ENCODE measurements at regions not wholly inside any gene's neighbourhood (a gene's known extent, or its start where the extent isn't known, plus 50 kb on each side); places are given as distances from the start of the nearest gene placed in this dataset.

GRCh38 chr2:82795446-82795845 lies 1663.6 kb downstream of the SUCLG1 start:
- TF ChIP-seq, protein P1, sequence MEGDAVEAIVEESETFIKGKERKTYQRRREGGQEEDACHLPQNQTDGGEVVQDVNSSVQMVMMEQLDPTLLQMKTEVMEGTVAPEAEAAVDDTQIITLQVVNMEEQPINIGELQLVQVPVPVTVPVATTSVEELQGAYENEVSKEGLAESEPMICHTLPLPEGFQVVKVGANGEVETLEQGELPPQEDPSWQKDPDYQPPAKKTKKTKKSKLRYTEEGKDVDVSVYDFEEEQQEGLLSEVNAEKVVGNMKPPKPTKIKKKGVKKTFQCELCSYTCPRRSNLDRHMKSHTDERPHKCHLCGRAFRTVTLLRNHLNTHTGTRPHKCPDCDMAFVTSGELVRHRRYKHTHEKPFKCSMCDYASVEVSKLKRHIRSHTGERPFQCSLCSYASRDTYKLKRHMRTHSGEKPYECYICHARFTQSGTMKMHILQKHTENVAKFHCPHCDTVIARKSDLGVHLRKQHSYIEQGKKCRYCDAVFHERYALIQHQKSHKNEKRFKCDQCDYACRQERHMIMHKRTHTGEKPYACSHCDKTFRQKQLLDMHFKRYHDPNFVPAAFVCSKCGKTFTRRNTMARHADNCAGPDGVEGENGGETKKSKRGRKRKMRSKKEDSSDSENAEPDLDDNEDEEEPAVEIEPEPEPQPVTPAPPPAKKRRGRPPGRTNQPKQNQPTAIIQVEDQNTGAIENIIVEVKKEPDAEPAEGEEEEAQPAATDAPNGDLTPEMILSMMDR (IDR thresholded peaks at IDR 0.05) = no peak
- 68 to 70% methylated on average over 3 of the region's 3 CpGs for whole genome bisulfite sequencing, 2 donors
- Histone ChIP-seq H3K4me1 (no peaks in the 10 kb centered on the region), H3K36me3 (no peaks in the 10 kb centered on the region), H3K27me3 (no peaks in the 10 kb centered on the region), H3K9me3 (no peaks in the 10 kb centered on the region), H3K4me3 (no peak overlapping the region), H3K27ac (no peak overlapping the region)
- intact Hi-C loops (cut with DNase I) = no loop called here
- DNase-seq (no peak), ATAC-seq (no peak), FAIRE-seq (no peak)

DNA sequence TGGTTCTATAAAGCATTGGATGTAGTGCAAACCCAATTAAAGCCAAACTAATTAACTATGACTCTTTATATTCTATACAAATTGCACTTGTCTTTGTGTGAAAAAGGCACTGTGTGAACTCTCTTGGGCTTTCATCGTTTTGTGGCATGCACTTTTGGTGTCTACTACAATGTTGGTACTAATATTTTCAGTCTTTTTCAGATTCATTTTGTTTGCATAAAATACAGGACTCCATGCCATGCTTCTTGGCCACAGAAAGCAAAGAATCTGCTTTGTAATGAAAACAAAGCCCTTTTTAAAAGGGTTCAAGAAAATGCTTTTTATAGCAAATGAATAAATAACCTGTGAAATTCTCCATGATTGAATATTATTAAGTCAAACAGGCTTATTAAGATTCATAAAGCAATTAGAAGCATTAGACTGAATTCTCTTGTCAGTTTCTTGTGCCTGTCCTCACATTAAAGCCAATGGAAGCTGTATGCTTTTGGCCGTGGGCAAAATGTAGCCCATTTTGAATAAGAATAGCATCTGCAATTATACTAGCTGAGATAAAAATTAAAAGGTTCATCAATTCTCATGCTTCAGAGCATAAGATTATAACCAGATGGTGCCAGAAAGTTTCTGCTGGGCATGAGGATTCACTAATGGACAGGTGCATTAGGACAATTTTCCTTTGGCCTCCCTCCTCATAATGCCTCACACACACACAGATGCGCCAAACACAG lies 1665.2 kb downstream of the SUCLG1 start:
- FAIRE-seq (no peak), DNase-seq (no peak), ATAC-seq (no peak)
- Histone ChIP-seq H3K4me1 (no peaks in the 10 kb centered on the region), H3K4me3 (no peak overlapping the region), H3K27me3 (no peaks in the 10 kb centered on the region), H3K27ac (no peak overlapping the region), H3K9me3 (no peaks in the 10 kb centered on the region), H3K36me3 (no peaks in the 10 kb centered on the region)
- TF ChIP-seq, protein P1 (IDR thresholded peaks at IDR 0.05) = no peak
- intact Hi-C loops (cut with DNase I) = no loop called here
- 76% methylated on average over 3 of the region's 3 CpGs for WGBS, 2 donors

GRCh38 chr2:82792316-82792715 lies 1666.8 kb downstream of the SUCLG1 start:
- intact Hi-C loops (cut with DNase I) = no loop called here
- H3K27ac ChIP-seq = no peak overlapping the region
- 78 to 85% methylated on average over 5 of the region's 5 CpGs for WGBS, 2 donors
- H3K4me1 ChIP-seq = no peaks in the 10 kb centered on the region
- no peaks in the 10 kb centered on the region for H3K36me3 ChIP-seq
- TF ChIP-seq, protein P1 (IDR thresholded peaks at IDR 0.05) = no peak
- H3K4me3 ChIP-seq = no peak overlapping the region
- no peaks in the 10 kb centered on the region for H3K9me3 ChIP-seq
- ATAC-seq (no peak), DNase-seq (no peak), FAIRE-seq (no peak)
- H3K27me3 ChIP-seq = no peaks in the 10 kb centered on the region

DNA sequence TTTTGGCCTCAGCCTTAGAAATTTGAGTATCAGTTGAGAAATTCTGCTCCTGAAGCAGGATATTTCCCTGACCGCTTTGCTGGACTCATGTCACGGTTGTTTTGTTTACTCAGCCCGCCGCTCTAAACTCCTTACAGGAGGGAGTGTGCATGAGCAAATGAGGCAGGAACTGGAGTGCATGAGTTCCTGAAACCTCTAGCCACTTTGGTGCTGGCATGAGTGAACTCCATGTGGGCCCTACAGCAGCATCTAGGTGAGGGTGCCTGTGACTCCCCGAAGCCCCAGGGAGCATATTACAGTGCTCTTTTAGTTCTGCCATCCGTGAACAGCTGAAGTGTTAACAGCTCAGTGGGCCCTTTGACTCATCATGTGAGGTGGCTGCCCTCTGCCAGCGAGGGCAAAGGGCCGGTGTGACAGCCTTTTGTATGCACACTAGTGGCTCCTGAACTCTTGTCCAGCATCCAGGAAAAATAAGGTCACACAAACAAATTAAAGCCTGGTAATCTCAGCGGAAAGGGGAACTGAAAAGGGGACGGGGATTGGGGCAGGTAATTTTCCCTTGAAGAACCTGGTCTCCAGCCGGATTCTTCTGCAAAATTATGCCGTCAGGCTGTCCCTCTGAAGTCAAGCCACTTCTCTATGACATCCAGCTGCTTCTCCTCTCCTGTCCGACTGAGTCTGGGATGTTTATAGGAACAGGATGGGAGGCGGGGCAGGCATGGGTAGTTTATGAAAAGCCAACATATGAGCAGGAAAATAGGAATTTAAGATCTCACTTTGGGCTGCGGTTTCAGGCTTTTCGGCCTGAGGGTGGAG lies 1668.7 kb downstream of the SUCLG1 start:
- DNase-seq (peak in 1 of 6 donors; percentile 41), ATAC-seq (peak in 3 of 4 donors; percentile 25 to 60 (median 42)), FAIRE-seq (no peak)
- Histone ChIP-seq H3K27ac (no peak overlapping the region), H3K27me3 (no peaks in the 10 kb centered on the region), H3K36me3 (no peaks in the 10 kb centered on the region), H3K4me1 (no peaks in the 10 kb centered on the region), H3K9me3 (no peaks in the 10 kb centered on the region), H3K4me3 (no peak overlapping the region)
- intact Hi-C loops (cut with DNase I) = no loop called here
- TF ChIP-seq, protein P1 (IDR thresholded peaks at IDR 0.05) = no peak
- 56 to 58% methylated on average over 16 of the region's 16 CpGs for WGBS, 2 donors

- ATAC-seq (no peak), DNase-seq (no peak), FAIRE-seq (no peak)
- Histone ChIP-seq H3K4me3 (no peak overlapping the region), H3K27ac (no peak overlapping the region), H3K4me1 (no peaks in the 10 kb centered on the region), H3K9me3 (no peaks in the 10 kb centered on the region), H3K36me3 (no peaks in the 10 kb centered on the region), H3K27me3 (no peaks in the 10 kb centered on the region)
- TF ChIP-seq, protein P1 (IDR thresholded peaks at IDR 0.05) = no peak
- intact Hi-C loops (cut with DNase I) = no loop called here
- WGBS, 2 donors = 64 to 73% methylated on average over 2 of the region's 2 CpGs
These were observed 1669.3 kb downstream of the SUCLG1 start for GRCh38 chr2:82789851-82790205.

All from pancreas (tissue), 10 donors.